Neuronal stem cell (in vitro differentiated cells): ENCODE measurements at regions not wholly inside any gene's neighbourhood (a gene's known extent, or its start where the extent isn't known, plus 50 kb on each side); places are given as distances from the start of the nearest gene placed in this dataset.

Experiments
- DNase-seq: peaks from one replicate; pipeline ENCODE4 v3.0.0-alpha.2; 2013; ENCODE audit warnings: low spot score
- H2AFZ ChIP-seq: one replicate; pipeline ENCODE4 v1.6.1; 2013; ENCODE audit warnings: mild to moderate bottlenecking, low read length, inconsistent platforms
- H2AK5ac ChIP-seq: 2 replicates; pipeline ENCODE4 v1.6.1; 2013; ENCODE audit warnings: low read depth, mild to moderate bottlenecking, inconsistent platforms, low read length, moderate library complexity, mixed read lengths
- H2BK120ac ChIP-seq: 2 replicates; pipeline ENCODE4 v1.6.1; 2013; ENCODE audit warnings: low read depth, mild to moderate bottlenecking, inconsistent platforms, low read length, moderate library complexity, mixed read lengths
- H2BK12ac ChIP-seq: one replicate; pipeline ENCODE4 v1.6.1; 2013; ENCODE audit warnings: low read length, inconsistent platforms
- H2BK15ac ChIP-seq: 2 replicates; pipeline ENCODE4 v1.6.1; 2013; ENCODE audit warnings: mild to moderate bottlenecking, low read length, inconsistent platforms, mixed read lengths
- H2BK5ac ChIP-seq: one replicate; pipeline ENCODE4 v1.6.1; 2013; ENCODE audit warnings: inconsistent platforms, mild to moderate bottlenecking, low read length, moderate library complexity
- H3K14ac ChIP-seq: one replicate; pipeline ENCODE4 v1.6.1; 2013; ENCODE audit warnings: low read length, inconsistent platforms
- H3K18ac ChIP-seq: 2 replicates; pipeline ENCODE4 v1.6.1; 2013; ENCODE audit warnings: low read length, inconsistent platforms
- H3K23ac ChIP-seq: 2 replicates; pipeline ENCODE4 v1.6.1; 2013; ENCODE audit warnings: low read depth, mild to moderate bottlenecking, mixed read lengths, low read length, inconsistent platforms; ENCODE audit not compliant: poor library complexity
- H3K27ac ChIP-seq: replicated peaks from 3 replicates; pipeline ENCODE4 v1.5.1; 2013; ENCODE audit warnings: low read length, inconsistent platforms
- H3K27me3 ChIP-seq, 3 experiments: 2 replicates each; pipeline ENCODE4 v1.6.1; 2013; ENCODE audit warnings: low read length in 3 of 3, mild to moderate bottlenecking in 2 of 3, inconsistent platforms in 1 of 3, low read depth in 1 of 3, mixed read lengths in 1 of 3, moderate library complexity in 1 of 3; ENCODE audit not compliant: control insufficient read depth in 3 of 3, insufficient read depth in 3 of 3
- H3K36me3 ChIP-seq, 2 donors: replicated peaks in 1 of 2; 2 replicates each; pipeline ENCODE4 v1.6.1; 2013; ENCODE audit warnings: low read length in 2 of 2; ENCODE audit not compliant: control insufficient read depth in 2 of 2, insufficient read depth in 2 of 2
- H3K4ac ChIP-seq: 2 replicates; pipeline ENCODE4 v1.6.1; 2013; ENCODE audit warnings: inconsistent platforms, mild to moderate bottlenecking, low read length, moderate library complexity
- H3K4me1 ChIP-seq, 2 donors: 1 replicate in 1 of 2; 2 replicates in 1 of 2; pipeline ENCODE4 v1.6.1; 2013; ENCODE audit warnings: low read length in 2 of 2, low read depth in 1 of 2; ENCODE audit not compliant: control insufficient read depth in 2 of 2, insufficient read depth in 1 of 2
- H3K4me2 ChIP-seq: one replicate; pipeline ENCODE4 v1.6.1; 2013; ENCODE audit warnings: mild to moderate bottlenecking, low read length, inconsistent platforms; ENCODE audit not compliant: insufficient read depth, poor library complexity, severe bottlenecking
- H3K4me3 ChIP-seq, 2 donors: 2 replicates each; pipeline ENCODE4 v1.5.1; 2013; ENCODE audit warnings: low read length in 2 of 2, mild to moderate bottlenecking in 2 of 2, inconsistent platforms in 1 of 2, moderate library complexity in 1 of 2
- H3K79me1 ChIP-seq: one replicate; pipeline ENCODE4 v1.6.1; 2013; ENCODE audit warnings: low read depth, mild to moderate bottlenecking, inconsistent platforms, low read length, moderate library complexity
- H3K9ac ChIP-seq: one replicate; pipeline ENCODE4 v1.6.1; 2013; ENCODE audit warnings: mild to moderate bottlenecking, low read depth, low read length, inconsistent platforms; ENCODE audit not compliant: poor library complexity
- H3K9me3 ChIP-seq, 2 donors: replicated peaks in 1 of 2; 2 replicates each; pipeline versions ENCODE3 to v1.6.1; 2013; ENCODE audit warnings: low read length in 2 of 2, mild to moderate bottlenecking in 2 of 2, inconsistent platforms in 1 of 2, low read depth in 1 of 2, mixed read lengths in 1 of 2, moderate library complexity in 1 of 2; ENCODE audit not compliant: control insufficient read depth in 2 of 2, insufficient read depth in 1 of 2
- H4K8ac ChIP-seq: one replicate; pipeline ENCODE4 v1.6.1; 2013; ENCODE audit warnings: low read depth, mild to moderate bottlenecking, inconsistent platforms, low read length, moderate library complexity
- H4K91ac ChIP-seq: one replicate; pipeline ENCODE4 v1.6.1; 2013; ENCODE audit warnings: low read length, low read depth, mild to moderate bottlenecking, inconsistent platforms; ENCODE audit not compliant: poor library complexity
- WGBS, 2 donors: extraction: QIAGEN DNeasy Blood & Tissue Kit; methylation state at CpG; one replicate each; pipeline ENCODE4 v1.1.7; 2013; ENCODE audit warnings: missing lambda C conversion rate in 2 of 2, mixed read lengths in 1 of 2; ENCODE audit not compliant: insufficient read length in 2 of 2, insufficient replicate concordance in 1 of 2; ENCODE audit errors: extremely low coverage in 2 of 2; 5-methylcytosine and 5-hydroxymethylcytosine counted together

- no peak for DNase-seq
- H3K14ac ChIP-seq, result no peak overlapping the region
- H2AFZ ChIP-seq, result no peak overlapping the region
- no peak overlapping the region for H4K8ac ChIP-seq
- no peak overlapping the region for H3K23ac ChIP-seq
- H3K4me2 ChIP-seq, result no peak overlapping the region
- H3K9ac ChIP-seq, result no peak overlapping the region
- H2AK5ac ChIP-seq, result no peak overlapping the region
- no peaks in the 10 kb centered on the region for H3K27me3 ChIP-seq
- H3K4me3 ChIP-seq, result no peak overlapping the region
- H3K18ac ChIP-seq, result no peak overlapping the region
- peak overlapping the region; percentile 82 for H3K27ac ChIP-seq
- no peaks in the 10 kb centered on the region for H3K79me1 ChIP-seq
- no peak overlapping the region for H3K4ac ChIP-seq
- H2BK120ac ChIP-seq, result no peak overlapping the region
- H2BK12ac ChIP-seq, result no peak overlapping the region
- no CpG with 5 or more reads among the region's 3 CpGs for WGBS, 2 donors
- H3K36me3 ChIP-seq, result no peaks in the 10 kb centered on the region
- no peak overlapping the region for H4K91ac ChIP-seq
- peaks cover 27 to 30% of the 10 kb centered on the region in 2 donors for H3K4me1 ChIP-seq
- no peaks in the 10 kb centered on the region for H3K9me3 ChIP-seq
- no peak overlapping the region for H2BK5ac ChIP-seq
- H2BK15ac ChIP-seq, result no peak overlapping the region
These were observed 114.2 kb downstream of the PLEKHG1 start for GRCh38 chr6:150713931-150714330.

GRCh38 chr6:150715133-150715532 lies 115.4 kb downstream of the PLEKHG1 start:
- no peaks in the 10 kb centered on the region for H3K9me3 ChIP-seq
- no peak overlapping the region for H2BK120ac ChIP-seq
- H3K4ac ChIP-seq, result no peak overlapping the region
- H3K14ac ChIP-seq, result no peak overlapping the region
- no peak overlapping the region for H3K4me2 ChIP-seq
- H3K36me3 ChIP-seq, result no peaks in the 10 kb centered on the region
- H3K9ac ChIP-seq, result no peak overlapping the region
- H3K27me3 ChIP-seq, result no peaks in the 10 kb centered on the region
- no peak overlapping the region for H2BK15ac ChIP-seq
- no peak overlapping the region for H4K8ac ChIP-seq
- no peak overlapping the region for H2AFZ ChIP-seq
- no peak overlapping the region for H3K18ac ChIP-seq
- H2BK5ac ChIP-seq, result no peak overlapping the region
- H3K79me1 ChIP-seq, result no peaks in the 10 kb centered on the region
- H2BK12ac ChIP-seq, result no peak overlapping the region
- H2AK5ac ChIP-seq, result no peak overlapping the region
- no peak overlapping the region for H3K23ac ChIP-seq
- H3K27ac ChIP-seq, result no peak overlapping the region
- WGBS, 2 donors, result no CpG with 5 or more reads among the region's 7 CpGs
- no peak overlapping the region for H4K91ac ChIP-seq
- H3K4me3 ChIP-seq, result no peak overlapping the region
- DNase-seq, result no peak
- H3K4me1 ChIP-seq, result peaks cover 33 to 42% of the 10 kb centered on the region in 2 donors

- no CpG with 5 or more reads among the region's 8 CpGs for whole genome bisulfite sequencing, 2 donors
- H3K27me3 ChIP-seq, result no peaks in the 10 kb centered on the region
- no peak overlapping the region for H3K14ac ChIP-seq
- no peak overlapping the region for H2BK5ac ChIP-seq
- peaks cover 30 to 38% of the 10 kb centered on the region in 2 donors for H3K4me1 ChIP-seq
- no peak for DNase-seq
- H2BK120ac ChIP-seq, result no peak overlapping the region
- H2AFZ ChIP-seq, result no peak overlapping the region
- H3K4me3 ChIP-seq, result no peak overlapping the region
- no peak overlapping the region for H3K18ac ChIP-seq
- no peak overlapping the region for H2BK12ac ChIP-seq
- peak overlapping the region; percentile 16 for H3K27ac ChIP-seq
- no peak overlapping the region for H2BK15ac ChIP-seq
- H3K36me3 ChIP-seq, result no peaks in the 10 kb centered on the region
- no peak overlapping the region for H4K8ac ChIP-seq
- no peak overlapping the region for H3K9ac ChIP-seq
- no peaks in the 10 kb centered on the region for H3K9me3 ChIP-seq
- H3K4ac ChIP-seq, result no peak overlapping the region
- H3K4me2 ChIP-seq, result no peak overlapping the region
- H3K23ac ChIP-seq, result no peak overlapping the region
- peak overlapping the region; percentile 64 for H2AK5ac ChIP-seq
- no peaks in the 10 kb centered on the region for H3K79me1 ChIP-seq
- no peak overlapping the region for H4K91ac ChIP-seq
These were observed 117.7 kb downstream of the PLEKHG1 start for GRCh38 chr6:150717419-150717818.

GRCh38 chr6:150719099-150719766 lies 119.5 kb downstream of the PLEKHG1 start:
- no peak overlapping the region for H3K4ac ChIP-seq
- H3K4me3 ChIP-seq, result peak overlapping the region in 1 of 2 donors; percentile 4
- no peak for DNase-seq
- H4K91ac ChIP-seq, result no peak overlapping the region
- no peak overlapping the region for H3K9ac ChIP-seq
- no peak overlapping the region for H2AK5ac ChIP-seq
- no peak overlapping the region for H2BK12ac ChIP-seq
- no peak overlapping the region for H2BK15ac ChIP-seq
- H2BK5ac ChIP-seq, result no peak overlapping the region
- no peak overlapping the region for H3K23ac ChIP-seq
- no peaks in the 10 kb centered on the region for H3K27me3 ChIP-seq
- H3K4me2 ChIP-seq, result no peak overlapping the region
- H2AFZ ChIP-seq, result peak overlapping the region; percentile 25
- H3K18ac ChIP-seq, result no peak overlapping the region
- H3K9me3 ChIP-seq, result no peaks in the 10 kb centered on the region
- H3K79me1 ChIP-seq, result no peaks in the 10 kb centered on the region
- peaks cover 0 to 4% of the 10 kb centered on the region in 2 donors for H3K36me3 ChIP-seq
- H4K8ac ChIP-seq, result no peak overlapping the region
- H2BK120ac ChIP-seq, result no peak overlapping the region
- no CpG with 5 or more reads among the region's 7 CpGs for WGBS, 2 donors
- H3K14ac ChIP-seq, result no peak overlapping the region
- peak overlapping the region; percentile 62 for H3K27ac ChIP-seq
- H3K4me1 ChIP-seq, result peaks cover 26 to 33% of the 10 kb centered on the region in 2 donors
